ENCODE measurements at regions not wholly inside any gene's neighbourhood (a gene's known extent, or its start where the extent isn't known, plus 50 kb on each side); places are given as distances from the start of the nearest gene placed in this dataset.

- CTCF ChIA-PET, result no interaction called here
- Histone ChIP-seq H3K9me3 (no peaks in the 10 kb centered on the region), H3K36me3 (replicated peaks in 1 of 2; ENCODE audit: control insufficient read depth in 1 of 2, insufficient read depth in 2 of 2, low read length in 1 of 2) (no peaks in the 10 kb centered on the region)
These were observed 68.6 kb upstream of the HS3ST1 start for GRCh38 chr4:11497212-11497806.

DNA sequence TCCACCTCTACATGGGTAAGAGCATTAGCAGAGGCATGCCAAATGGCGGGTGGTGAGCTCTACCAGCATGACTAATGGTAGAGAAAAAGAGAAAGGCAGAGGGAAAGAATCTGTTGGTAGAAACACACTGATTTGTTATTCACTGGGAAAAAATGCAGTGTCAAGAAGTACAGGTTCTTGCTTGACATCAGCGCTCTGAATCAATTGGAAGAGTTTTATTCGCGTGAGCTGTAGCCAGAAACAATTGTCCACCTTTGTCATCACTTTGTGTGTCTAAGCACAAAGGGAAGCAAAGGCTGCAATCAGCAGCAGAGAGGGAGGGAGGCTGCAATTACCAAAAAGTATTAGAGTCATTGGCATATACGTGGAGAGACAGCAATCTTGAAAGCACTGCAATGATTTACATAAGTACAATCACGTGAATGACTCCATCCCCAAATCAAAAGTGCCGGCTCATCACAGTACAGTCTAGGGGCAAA is 67.7 kb upstream of the HS3ST1 start:
- Histone ChIP-seq H3K27me3 (ENCODE audit: insufficient read depth) (no peaks in the 10 kb centered on the region), H4K20me1 (ENCODE audit: insufficient read depth) (no peaks in the 10 kb centered on the region), H3K9me2 (no peaks in the 10 kb centered on the region), H3K4me3 (ENCODE audit: low read depth in 2 of 2, low read length in 1 of 2) (no peak overlapping the region), H3K9me3 (no peaks in the 10 kb centered on the region), H3K79me2 (ENCODE audit: insufficient read depth) (no peaks in the 10 kb centered on the region), H3F3A (replicated peaks; ENCODE audit: insufficient read depth) (no peaks in the 10 kb centered on the region), H2AFZ (ENCODE audit: low read depth) (no peak overlapping the region), H3K27ac (ENCODE audit: low read depth in 2 of 2, low read length in 1 of 2) (no peak overlapping the region), H3K4me1 (ENCODE audit: control insufficient read depth in 1 of 2, insufficient read depth in 2 of 2, low read depth in 1 of 2, low read length in 1 of 2) (no peaks in the 10 kb centered on the region), H3K9ac (no peak overlapping the region), H3K36me3 (replicated peaks in 1 of 2; ENCODE audit: control insufficient read depth in 1 of 2, insufficient read depth in 2 of 2, low read length in 1 of 2) (no peaks in the 10 kb centered on the region), H3K4me2 (no peak overlapping the region)
- ChIA-PET CTCF (no interaction called here), POLR2A (no interaction called here)
- WGBS (ENCODE audit: low lambda C conversion rate), result 19% methylated on average over 7 of the region's 7 CpGs
- DNase-seq, result no peak
- no peak for TF ChIP-seq EP300 (IDR thresholded peaks at IDR 0.05; ENCODE audit: borderline replicate concordance in 1 of 2, low read depth in 1 of 2, low read length in 1 of 2)
- no peak for TF ChIP-seq POLR2AphosphoS5 (IDR thresholded peaks at IDR 0.05; ENCODE audit: low read depth, low read length)
- no peak for TF ChIP-seq PBX3 (IDR thresholded peaks at IDR 0.05)
- no peak for TF ChIP-seq JUND (IDR thresholded peaks at IDR 0.05)
- TF ChIP-seq NRF1 (IDR thresholded peaks at IDR 0.05; ENCODE audit: low read depth, low read length), result no peak
- no peak for TF ChIP-seq SMC3 (IDR thresholded peaks at IDR 0.05; ENCODE audit: low read depth, low read length)
- TF ChIP-seq ZBTB33 (IDR thresholded peaks at IDR 0.05; ENCODE audit: borderline replicate concordance, low read depth), result no peak
- TF ChIP-seq RCOR1 (IDR thresholded peaks at IDR 0.05; ENCODE audit: low read length), result no peak
- no peak for TF ChIP-seq TEAD4 (IDR thresholded peaks at IDR 0.05; ENCODE audit: borderline replicate concordance, insufficient read depth)
- no peak for TF ChIP-seq NFIC (IDR thresholded peaks at IDR 0.05; ENCODE audit: borderline replicate concordance)
- no peak for TF ChIP-seq RAD21 (IDR thresholded peaks at IDR 0.05; ENCODE audit: low read length)
- no peak for TF ChIP-seq USF1 (IDR thresholded peaks at IDR 0.05; ENCODE audit: borderline replicate concordance, low read depth)

More at GRCh38 chr4:11497212-11497806, 68.6 kb upstream of the HS3ST1 start:
- no peaks in the 10 kb centered on the region for H3K9me2 ChIP-seq
- no peaks in the 10 kb centered on the region for H3K27me3 ChIP-seq (ENCODE audit: insufficient read depth)
- H3K4me3 ChIP-seq (ENCODE audit: low read depth in 2 of 2, low read length in 1 of 2), result no peak overlapping the region
- H3K4me2 ChIP-seq, result no peak overlapping the region
- DNase-seq, result no peak
- POLR2A ChIA-PET, result no interaction called here
- H3K4me1 ChIP-seq (ENCODE audit: control insufficient read depth in 1 of 2, insufficient read depth in 2 of 2, low read depth in 1 of 2, low read length in 1 of 2), result no peaks in the 10 kb centered on the region
- 0% methylated on average over 1 of the region's 1 CpG for WGBS (ENCODE audit: low lambda C conversion rate)
- H3F3A ChIP-seq (replicated peaks; ENCODE audit: insufficient read depth), result no peaks in the 10 kb centered on the region
- no peak overlapping the region for H2AFZ ChIP-seq (ENCODE audit: low read depth)
- H3K79me2 ChIP-seq (ENCODE audit: insufficient read depth), result no peaks in the 10 kb centered on the region
- no peak overlapping the region for H3K27ac ChIP-seq (ENCODE audit: low read depth in 2 of 2, low read length in 1 of 2)
- H4K20me1 ChIP-seq (ENCODE audit: insufficient read depth), result no peaks in the 10 kb centered on the region
- H3K9ac ChIP-seq, result no peak overlapping the region
- TF ChIP-seq RCOR1 (IDR thresholded peaks at IDR 0.05; ENCODE audit: low read length), result no peak
- no peak for TF ChIP-seq SIN3A (IDR thresholded peaks at IDR 0.05; ENCODE audit: borderline replicate concordance, low read depth, low read length)
